Lower lobe of right lung (tissue), 2 donors: ENCODE measurements at regions not wholly inside any gene's neighbourhood (a gene's known extent, or its start where the extent isn't known, plus 50 kb on each side); places are given as distances from the start of the nearest gene placed in this dataset.

ENCODE experiments used
- ATAC-seq, 2 donors: fragments of 200-7000 bp; cut with Tn5 transposase; one replicate each; pipeline ENCODE4 v1.9.1; 2020 to 2022; ENCODE audit warnings: mild to moderate bottlenecking in 2 of 2, moderate library complexity in 2 of 2
- DNase-seq: peaks from one replicate; pipeline ENCODE4 v3.0.0-alpha.2; 2020
- H3K27ac ChIP-seq: fragments of 200-600 bp; one replicate; pipeline ENCODE4 v1.8.0; 2022
- H3K27me3 ChIP-seq: fragments of 200-600 bp; one replicate; pipeline ENCODE4 v1.8.0; 2022; ENCODE audit warnings: low read depth
- H3K36me3 ChIP-seq: fragments of 200-600 bp; one replicate; pipeline ENCODE4 v1.8.0; 2022; ENCODE audit warnings: mild to moderate bottlenecking
- H3K4me1 ChIP-seq: fragments of 200-600 bp; one replicate; pipeline ENCODE4 v1.8.0; 2022
- H3K4me3 ChIP-seq: fragments of 200-600 bp; one replicate; pipeline ENCODE4 v1.8.0; 2022; ENCODE audit warnings: mild to moderate bottlenecking
- H3K9me3 ChIP-seq: fragments of 200-600 bp; one replicate; pipeline ENCODE4 v1.8.0; 2022
- CTCF ChIP-seq: fragments of 200-600 bp; IDR thresholded peaks from one replicate; pipeline ENCODE4 v1.8.0; 2022; ENCODE audit warnings: antibody characterized with exemption, mild to moderate bottlenecking
- intact Hi-C: fragments of 100-400 bp; cut with DNase I; formaldehyde crosslinking; loops from one replicate; pipeline ENCODE4 v1.11.0; 2022
- donor health status: DM: no; HTN: yes; CAD: no; lungs with severe emphysema.

- intact Hi-C loops, result no loop called here
- Histone ChIP-seq H3K4me1 (no peaks in the 10 kb centered on the region), H3K27me3 (no peaks in the 10 kb centered on the region), H3K27ac (no peak overlapping the region), H3K9me3 (no peaks in the 10 kb centered on the region), H3K36me3 (no peaks in the 10 kb centered on the region), H3K4me3 (no peak overlapping the region)
- TF ChIP-seq CTCF, result no peak
- no peak for ATAC-seq
- no peak for DNase-seq
Observed at GRCh38 chr7:46210467-46210866, 289.4 kb upstream of the IGFBP3 start.

GRCh38 chr7:46209611-46210388 is 288.7 kb upstream of the IGFBP3 start:
- Histone ChIP-seq H3K9me3 (no peaks in the 10 kb centered on the region), H3K27ac (no peak overlapping the region), H3K4me3 (no peak overlapping the region), H3K27me3 (no peaks in the 10 kb centered on the region), H3K4me1 (no peaks in the 10 kb centered on the region), H3K36me3 (no peaks in the 10 kb centered on the region)
- intact Hi-C loops, result no loop called here
- no peak for TF ChIP-seq CTCF
- DNase-seq (no peak), ATAC-seq (no peak)

GRCh38 chr7:46208635-46209525 is 287.8 kb upstream of the IGFBP3 start:
- intact Hi-C loops, result no loop called here
- H3K27ac ChIP-seq, result no peak overlapping the region
- DNase-seq, result no peak
- TF ChIP-seq CTCF, result no peak
- H3K4me3 ChIP-seq, result no peak overlapping the region
- H3K27me3 ChIP-seq, result no peaks in the 10 kb centered on the region
- H3K36me3 ChIP-seq, result no peaks in the 10 kb centered on the region
- no peak for ATAC-seq
- H3K9me3 ChIP-seq, result no peaks in the 10 kb centered on the region
- no peaks in the 10 kb centered on the region for H3K4me1 ChIP-seq

GRCh38 chr7:46207931-46208634 is 287.0 kb upstream of the IGFBP3 start:
- intact Hi-C loops, result no loop called here
- Histone ChIP-seq H3K36me3 (no peaks in the 10 kb centered on the region), H3K9me3 (no peaks in the 10 kb centered on the region), H3K4me3 (no peak overlapping the region), H3K27me3 (no peaks in the 10 kb centered on the region), H3K27ac (no peak overlapping the region), H3K4me1 (no peaks in the 10 kb centered on the region)
- TF ChIP-seq CTCF, result no peak
- DNase-seq, result no peak
- no peak for ATAC-seq

- ATAC-seq, result no peak
- Histone ChIP-seq H3K4me3 (no peak overlapping the region), H3K9me3 (no peaks in the 10 kb centered on the region), H3K27ac (no peak overlapping the region), H3K36me3 (no peaks in the 10 kb centered on the region), H3K4me1 (no peaks in the 10 kb centered on the region), H3K27me3 (no peaks in the 10 kb centered on the region)
- DNase-seq, result no peak
- intact Hi-C loops, result no loop called here
- no peak for TF ChIP-seq CTCF
Observed at GRCh38 chr7:46206476-46207060, 285.5 kb upstream of the IGFBP3 start.
